ENCODE measurements at regions not wholly inside any gene's neighbourhood (a gene's known extent, or its start where the extent isn't known, plus 50 kb on each side); places are given as distances from the start of the nearest gene placed in this dataset.

GRCh38 chr14:101463566-101464171 lies 97.6 kb upstream of the DIO3 start:
- DNase-seq, result no peak

- no peak for DNase-seq
These were observed 96.8 kb upstream of the DIO3 start for GRCh38 chr14:101464310-101464983.

- DNase-seq, result no peak
These were observed 96.1 kb upstream of the DIO3 start for GRCh38 chr14:101464984-101465794.

GRCh38 chr14:101465795-101466448 lies 95.4 kb upstream of the DIO3 start:
- DNase-seq, result no peak

GRCh38 chr14:101466456-101467180 lies 94.7 kb upstream of the DIO3 start:
- no peak for DNase-seq

GRCh38 chr14:101467181-101467926 lies 93.9 kb upstream of the DIO3 start:
- no peak for DNase-seq

- DNase-seq, result no peak
These were observed 91.7 kb upstream of the DIO3 start for GRCh38 chr14:101469382-101470247.

GRCh38 chr14:101470266-101470665 lies 91.0 kb upstream of the DIO3 start:
- DNase-seq, result no peak

- no peak for DNase-seq
These were observed 89.4 kb upstream of the DIO3 start for GRCh38 chr14:101471723-101472517.

- DNase-seq, result no peak
These were observed 88.8 kb upstream of the DIO3 start for GRCh38 chr14:101472518-101472849.

- no peak for DNase-seq
These were observed 88.1 kb upstream of the DIO3 start for GRCh38 chr14:101473045-101473729.

- DNase-seq, result no peak
These were observed 87.3 kb upstream of the DIO3 start for GRCh38 chr14:101473795-101474562.

GRCh38 chr14:101474563-101475455 lies 86.5 kb upstream of the DIO3 start:
- no peak for DNase-seq

- no peak for DNase-seq
These were observed 85.6 kb upstream of the DIO3 start for GRCh38 chr14:101475456-101476257.

GRCh38 chr14:101476258-101476915 lies 84.9 kb upstream of the DIO3 start:
- no peak for DNase-seq

GRCh38 chr14:101476916-101477553 lies 84.3 kb upstream of the DIO3 start:
- DNase-seq, result no peak

Measured in activated CD4-positive, alpha-beta T cell treated with anti-CD3 and anti-CD28 coated beads, Interleukin-2, amount 50 U/mL, for 1 hour (primary cell).